ENCODE measurements at regions not wholly inside any gene's neighbourhood (a gene's known extent, or its start where the extent isn't known, plus 50 kb on each side); places are given as distances from the start of the nearest gene placed in this dataset.
A peak's percentile ranks its signal among the peaks of the same experiment; 100 is the strongest.

DNA sequence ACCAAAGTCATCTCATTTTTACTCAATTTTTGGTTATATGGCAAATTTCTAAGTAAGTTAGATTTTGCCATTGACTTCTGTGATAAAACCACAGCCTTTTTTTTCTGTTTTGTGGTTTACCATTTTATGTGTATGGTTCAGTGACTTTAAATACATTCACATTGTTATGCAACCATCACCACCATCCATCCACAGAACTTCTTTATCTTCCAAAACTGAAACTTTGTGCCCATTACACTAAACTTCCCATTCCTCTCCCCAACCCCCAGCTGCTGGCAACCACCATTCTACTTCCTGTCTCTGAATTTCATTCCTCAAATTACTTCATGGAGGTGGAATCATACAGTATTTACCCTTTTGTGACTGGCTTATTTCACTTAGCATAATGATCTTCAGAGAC lies 280.4 kb upstream of the TCERG1L start:
- Mint-ChIP-seq H3K27me3 (ENCODE audit: low read depth in 3 of 3) (peaks cover 5 to 7% (median 5%) of the 10 kb centered on the region in 3 donors), H3K27ac (no peak overlapping the region), H3K4me1 (peaks cover 4% of the 10 kb centered on the region), H3K36me3 (no peaks in the 10 kb centered on the region), H3K9me3 (peaks cover 0 to 10% (median 2%) of the 10 kb centered on the region in 7 donors), H3K4me3 (no peak overlapping the region)
- H3K27ac ChIP-seq (ENCODE audit: low read depth in 1 of 2, low read length in 2 of 2), result no peak overlapping the region
- H3K9me3 ChIP-seq (replicated peaks in 1 of 2; ENCODE audit: control insufficient read depth in 1 of 2, insufficient read depth in 1 of 2, low read length in 2 of 2), result no peaks in the 10 kb centered on the region
- H3K4me1 ChIP-seq (ENCODE audit: control insufficient read depth in 1 of 2, insufficient read depth in 2 of 2, low read length in 2 of 2), result no peaks in the 10 kb centered on the region
- H3K4me3 ChIP-seq (replicated peaks in 1 of 3; ENCODE audit: low read depth in 2 of 3, low read length in 3 of 3), result no peak overlapping the region
- no peaks in the 10 kb centered on the region for H3K27me3 ChIP-seq (ENCODE audit: control insufficient read depth in 2 of 2, insufficient read depth in 2 of 2, low read length in 2 of 2)
- no peak for TF ChIP-seq CTCF (IDR thresholded peaks at IDR 0.05)
- no peak overlapping the region for H3K4me2 ChIP-seq (replicated peaks; ENCODE audit: extremely low read depth, low read length, poor library complexity, severe bottlenecking)
- no peaks in the 10 kb centered on the region for H3K79me2 ChIP-seq (ENCODE audit: insufficient read depth, low read length)
- no peaks in the 10 kb centered on the region for H4K20me1 ChIP-seq (ENCODE audit: insufficient read depth, low read length)
- no peak for DNase-seq
- no peaks in the 10 kb centered on the region for H3K36me3 ChIP-seq (replicated peaks in 1 of 2; ENCODE audit: control insufficient read depth in 1 of 2, insufficient read depth in 2 of 2, low read length in 2 of 2)
- no peak overlapping the region for H2AFZ ChIP-seq (ENCODE audit: insufficient read depth, low read depth, low read length, poor library complexity, severe bottlenecking)
- H3K9ac ChIP-seq (ENCODE audit: insufficient read depth, low read length, poor library complexity, severe bottlenecking), result no peak overlapping the region
- intact Hi-C loops (cut with micrococcal nuclease), result no loop called here

GRCh38 chr10:131609176-131609575 lies 291.6 kb upstream of the PPP2R2D start:
- Histone ChIP-seq H3K9me3 (replicated peaks in 1 of 2; ENCODE audit: control insufficient read depth in 1 of 2, insufficient read depth in 1 of 2, low read length in 2 of 2) (peaks cover 5 to 13% of the 10 kb centered on the region in 2 donors), H3K79me2 (ENCODE audit: insufficient read depth, low read length) (no peaks in the 10 kb centered on the region), H3K9ac (ENCODE audit: insufficient read depth, low read length, poor library complexity, severe bottlenecking) (no peak overlapping the region), H3K27ac (ENCODE audit: low read depth in 1 of 2, low read length in 2 of 2) (no peak overlapping the region), H3K27me3 (ENCODE audit: control insufficient read depth in 2 of 2, insufficient read depth in 2 of 2, low read length in 2 of 2) (no peaks in the 10 kb centered on the region), H3K4me3 (replicated peaks in 1 of 3; ENCODE audit: low read depth in 2 of 3, low read length in 3 of 3) (no peak overlapping the region), H3K36me3 (replicated peaks in 1 of 2; ENCODE audit: control insufficient read depth in 1 of 2, insufficient read depth in 2 of 2, low read length in 2 of 2) (no peaks in the 10 kb centered on the region), H3K4me2 (replicated peaks; ENCODE audit: extremely low read depth, low read length, poor library complexity, severe bottlenecking) (no peak overlapping the region), H3K4me1 (ENCODE audit: control insufficient read depth in 1 of 2, insufficient read depth in 2 of 2, low read length in 2 of 2) (no peaks in the 10 kb centered on the region), H2AFZ (ENCODE audit: insufficient read depth, low read depth, low read length, poor library complexity, severe bottlenecking) (no peak overlapping the region), H4K20me1 (ENCODE audit: insufficient read depth, low read length) (no peaks in the 10 kb centered on the region)
- TF ChIP-seq CTCF (IDR thresholded peaks at IDR 0.05), result no peak
- H3K4me1 Mint-ChIP-seq, result no peaks in the 10 kb centered on the region
- intact Hi-C loops (cut with micrococcal nuclease), result no loop called here
- H3K36me3 Mint-ChIP-seq, result no peaks in the 10 kb centered on the region
- H3K9me3 Mint-ChIP-seq, result peaks cover 0 to 27% (median 16%) of the 10 kb centered on the region in 7 donors
- peak overlapping the region in 1 of 7 donors; percentile 37 for H3K27ac Mint-ChIP-seq
- peaks cover 1 to 11% (median 3%) of the 10 kb centered on the region in 3 donors for H3K27me3 Mint-ChIP-seq (ENCODE audit: low read depth in 3 of 3)
- WGBS (ENCODE audit: insufficient coverage), result 78% methylated on average over 6 of the region's 12 CpGs
- DNase-seq, result no peak
- H3K4me3 Mint-ChIP-seq, result no peak overlapping the region

All from CD14-positive monocyte (primary cell).